ENCODE measurements at regions not wholly inside any gene's neighbourhood (a gene's known extent, or its start where the extent isn't known, plus 50 kb on each side); places are given as distances from the start of the nearest gene placed in this dataset.

GRCh38 chr9:107963246-107963645 lies 473.7 kb upstream of the KLF4 start (continued):
- no peak for TF ChIP-seq HIC1 (tag by site-specific recombination; IDR thresholded peaks at IDR 0.05)
- no peak for TF ChIP-seq ZNF600 (tag by site-specific recombination; IDR thresholded peaks at IDR 0.05)
- no peak for TF ChIP-seq GLIS2 (tag by site-specific recombination; IDR thresholded peaks at IDR 0.05)

GRCh38 chr9:107960916-107961315 lies 471.3 kb upstream of the KLF4 start:
- ChIA-PET POLR2A (interaction anchor here (0.6 kb wide), 1 partner anchor 558 kb away, joined by 3 read pairs; no protein-coding TSS in a partner anchor), CTCF (no interaction called here)
- no peak overlapping the region for H3K4me3 ChIP-seq (ENCODE audit: low read depth, low read length)
- TF ChIP-seq ZNF791 (tag by site-specific recombination; IDR thresholded peaks at IDR 0.05) (no peak), ZBTB8A (tag by site-specific recombination; IDR thresholded peaks at IDR 0.05) (no peak), ZBTB20 (tag by site-specific recombination; IDR thresholded peaks at IDR 0.05) (no peak), ZNF114 (tag by site-specific recombination; IDR thresholded peaks at IDR 0.05) (no peak), IKZF3 (tag by site-specific recombination; IDR thresholded peaks at IDR 0.05) (no peak), ZSCAN23 (tag by site-specific recombination; IDR thresholded peaks at IDR 0.05) (no peak), ZNF670 (tag by site-specific recombination; IDR thresholded peaks at IDR 0.05; ENCODE audit: low read depth) (no peak), ZBTB6 (tag by site-specific recombination; IDR thresholded peaks at IDR 0.05) (no peak), ZNF692 (tag by site-specific recombination; IDR thresholded peaks at IDR 0.05) (no peak), ZNF768 (tag by site-specific recombination; IDR thresholded peaks at IDR 0.05) (no peak), ZNF24 (tag by site-specific recombination; IDR thresholded peaks at IDR 0.05) (no peak), ZNF132 (tag by site-specific recombination; IDR thresholded peaks at IDR 0.05; ENCODE audit: borderline replicate concordance) (no peak), ZNF169 (tag by site-specific recombination; IDR thresholded peaks at IDR 0.05) (no peak), ZNF121 (tag by site-specific recombination; IDR thresholded peaks at IDR 0.05) (no peak), ZNF488 (tag by site-specific recombination; IDR thresholded peaks at IDR 0.05) (no peak), ZNF366 (tag by site-specific recombination; conservative IDR thresholded peaks at IDR 0.05) (no peak), ZNF184 (tag by site-specific recombination; IDR thresholded peaks at IDR 0.05) (no peak), ZNF776 (tag by site-specific recombination; IDR thresholded peaks at IDR 0.05; ENCODE audit: borderline replicate concordance) (no peak), PATZ1 (tag by site-specific recombination; IDR thresholded peaks at IDR 0.05) (no peak)
- H3K36me3 ChIP-seq (ENCODE audit: control insufficient read depth in 2 of 2, insufficient read depth in 1 of 2, low read length in 2 of 2), result no peaks in the 10 kb centered on the region
- H3K9me3 ChIP-seq (ENCODE audit: control insufficient read depth, insufficient read depth, low read depth, low read length), result no peaks in the 10 kb centered on the region
- no peaks in the 10 kb centered on the region for H3K4me1 ChIP-seq (ENCODE audit: control insufficient read depth, insufficient read depth, low read length)
- no peak overlapping the region for H3K27ac ChIP-seq (ENCODE audit: extremely low read depth, low read depth, low read length)
